ENCODE measurements at regions not wholly inside any gene's neighbourhood (a gene's known extent, or its start where the extent isn't known, plus 50 kb on each side); places are given as distances from the start of the nearest gene placed in this dataset.

DNA sequence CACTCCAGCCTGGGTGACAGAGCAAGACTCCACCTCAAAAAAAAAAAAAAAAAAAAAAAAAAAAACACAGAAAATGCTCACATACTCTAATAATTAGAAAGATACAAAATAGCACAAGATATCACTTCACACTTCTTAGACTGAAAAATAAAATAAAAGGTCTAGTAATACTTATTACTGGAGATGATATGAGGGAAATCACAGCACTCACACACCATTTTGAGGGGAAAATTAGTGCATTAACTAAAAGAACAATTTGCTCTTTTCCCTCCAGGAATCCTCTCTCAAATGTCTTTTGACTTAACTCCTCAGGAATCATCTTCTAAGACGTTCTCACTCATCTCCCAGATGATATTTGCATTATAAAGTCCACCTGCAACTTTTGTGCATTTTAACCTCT, 697.9 kb upstream of the SOX9 start:
- H3K27ac ChIP-seq (replicated peaks), result no peak overlapping the region
- no peak overlapping the region for H3K4me3 ChIP-seq (replicated peaks; ENCODE audit: insufficient read depth, low read length)
- no peak for DNase-seq (ENCODE audit: low read depth in 1 of 2, low spot score in 1 of 2)
- no peaks in the 10 kb centered on the region for H3K27me3 ChIP-seq (ENCODE audit: insufficient read depth, poor library complexity, severe bottlenecking)
- TF ChIP-seq, protein P1, sequence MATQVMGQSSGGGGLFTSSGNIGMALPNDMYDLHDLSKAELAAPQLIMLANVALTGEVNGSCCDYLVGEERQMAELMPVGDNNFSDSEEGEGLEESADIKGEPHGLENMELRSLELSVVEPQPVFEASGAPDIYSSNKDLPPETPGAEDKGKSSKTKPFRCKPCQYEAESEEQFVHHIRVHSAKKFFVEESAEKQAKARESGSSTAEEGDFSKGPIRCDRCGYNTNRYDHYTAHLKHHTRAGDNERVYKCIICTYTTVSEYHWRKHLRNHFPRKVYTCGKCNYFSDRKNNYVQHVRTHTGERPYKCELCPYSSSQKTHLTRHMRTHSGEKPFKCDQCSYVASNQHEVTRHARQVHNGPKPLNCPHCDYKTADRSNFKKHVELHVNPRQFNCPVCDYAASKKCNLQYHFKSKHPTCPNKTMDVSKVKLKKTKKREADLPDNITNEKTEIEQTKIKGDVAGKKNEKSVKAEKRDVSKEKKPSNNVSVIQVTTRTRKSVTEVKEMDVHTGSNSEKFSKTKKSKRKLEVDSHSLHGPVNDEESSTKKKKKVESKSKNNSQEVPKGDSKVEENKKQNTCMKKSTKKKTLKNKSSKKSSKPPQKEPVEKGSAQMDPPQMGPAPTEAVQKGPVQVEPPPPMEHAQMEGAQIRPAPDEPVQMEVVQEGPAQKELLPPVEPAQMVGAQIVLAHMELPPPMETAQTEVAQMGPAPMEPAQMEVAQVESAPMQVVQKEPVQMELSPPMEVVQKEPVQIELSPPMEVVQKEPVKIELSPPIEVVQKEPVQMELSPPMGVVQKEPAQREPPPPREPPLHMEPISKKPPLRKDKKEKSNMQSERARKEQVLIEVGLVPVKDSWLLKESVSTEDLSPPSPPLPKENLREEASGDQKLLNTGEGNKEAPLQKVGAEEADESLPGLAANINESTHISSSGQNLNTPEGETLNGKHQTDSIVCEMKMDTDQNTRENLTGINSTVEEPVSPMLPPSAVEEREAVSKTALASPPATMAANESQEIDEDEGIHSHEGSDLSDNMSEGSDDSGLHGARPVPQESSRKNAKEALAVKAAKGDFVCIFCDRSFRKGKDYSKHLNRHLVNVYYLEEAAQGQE (IDR thresholded peaks at IDR 0.05; ENCODE audit: insufficient replicate concordance, low read depth), result no peak

DNA sequence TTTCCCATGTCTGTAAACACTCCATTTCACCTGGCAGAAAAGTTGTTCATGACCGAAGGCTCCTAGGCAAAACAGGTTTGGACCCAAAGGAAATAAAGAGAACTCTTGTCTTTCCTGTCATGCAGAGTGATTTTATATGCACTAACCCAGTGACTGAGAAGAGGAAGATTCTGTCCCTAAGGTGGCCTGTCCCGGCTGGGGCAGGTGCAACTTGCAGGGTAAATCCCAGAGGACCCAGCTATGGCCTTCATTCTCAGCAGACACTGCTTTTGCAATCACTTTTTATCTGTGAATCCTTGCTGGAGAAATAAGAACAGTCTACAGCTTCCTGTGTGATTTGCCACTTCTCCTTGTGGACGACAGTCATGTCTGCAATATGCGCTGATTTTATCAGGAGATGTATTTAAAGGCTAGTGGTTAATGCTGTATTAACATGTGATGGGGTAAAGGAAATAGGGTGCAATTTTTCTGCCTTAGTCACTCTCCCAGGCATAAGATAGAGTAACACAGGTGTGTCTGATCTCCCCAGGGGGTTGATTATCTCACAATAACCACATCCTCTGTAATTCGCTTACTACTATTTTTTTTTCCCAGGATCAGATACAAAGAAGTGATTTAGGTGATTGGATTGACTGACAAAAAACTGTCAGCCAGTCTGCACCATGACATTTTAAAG, 696.8 kb upstream of the SOX9 start:
- Histone ChIP-seq H3K27ac (replicated peaks) (no peak overlapping the region), H3K27me3 (ENCODE audit: insufficient read depth, poor library complexity, severe bottlenecking) (no peaks in the 10 kb centered on the region), H3K4me3 (replicated peaks; ENCODE audit: insufficient read depth, low read length) (no peak overlapping the region)
- DNase-seq (ENCODE audit: low read depth in 1 of 2, low spot score in 1 of 2), result no peak
- TF ChIP-seq, protein P2, sequence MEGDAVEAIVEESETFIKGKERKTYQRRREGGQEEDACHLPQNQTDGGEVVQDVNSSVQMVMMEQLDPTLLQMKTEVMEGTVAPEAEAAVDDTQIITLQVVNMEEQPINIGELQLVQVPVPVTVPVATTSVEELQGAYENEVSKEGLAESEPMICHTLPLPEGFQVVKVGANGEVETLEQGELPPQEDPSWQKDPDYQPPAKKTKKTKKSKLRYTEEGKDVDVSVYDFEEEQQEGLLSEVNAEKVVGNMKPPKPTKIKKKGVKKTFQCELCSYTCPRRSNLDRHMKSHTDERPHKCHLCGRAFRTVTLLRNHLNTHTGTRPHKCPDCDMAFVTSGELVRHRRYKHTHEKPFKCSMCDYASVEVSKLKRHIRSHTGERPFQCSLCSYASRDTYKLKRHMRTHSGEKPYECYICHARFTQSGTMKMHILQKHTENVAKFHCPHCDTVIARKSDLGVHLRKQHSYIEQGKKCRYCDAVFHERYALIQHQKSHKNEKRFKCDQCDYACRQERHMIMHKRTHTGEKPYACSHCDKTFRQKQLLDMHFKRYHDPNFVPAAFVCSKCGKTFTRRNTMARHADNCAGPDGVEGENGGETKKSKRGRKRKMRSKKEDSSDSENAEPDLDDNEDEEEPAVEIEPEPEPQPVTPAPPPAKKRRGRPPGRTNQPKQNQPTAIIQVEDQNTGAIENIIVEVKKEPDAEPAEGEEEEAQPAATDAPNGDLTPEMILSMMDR (IDR thresholded peaks at IDR 0.05; ENCODE audit: insufficient read depth, low read length), result no peak
- TF ChIP-seq, protein P1 (IDR thresholded peaks at IDR 0.05; ENCODE audit: insufficient replicate concordance, low read depth), result no peak
- TF ChIP-seq POLR2AphosphoS5 (IDR thresholded peaks at IDR 0.05; ENCODE audit: low read depth), result no peak
- TF ChIP-seq GABPA (IDR thresholded peaks at IDR 0.05; ENCODE audit: low read depth), result no peak
- no peak for TF ChIP-seq SPI1 (IDR thresholded peaks at IDR 0.05; ENCODE audit: borderline replicate concordance, low read depth)

DNA sequence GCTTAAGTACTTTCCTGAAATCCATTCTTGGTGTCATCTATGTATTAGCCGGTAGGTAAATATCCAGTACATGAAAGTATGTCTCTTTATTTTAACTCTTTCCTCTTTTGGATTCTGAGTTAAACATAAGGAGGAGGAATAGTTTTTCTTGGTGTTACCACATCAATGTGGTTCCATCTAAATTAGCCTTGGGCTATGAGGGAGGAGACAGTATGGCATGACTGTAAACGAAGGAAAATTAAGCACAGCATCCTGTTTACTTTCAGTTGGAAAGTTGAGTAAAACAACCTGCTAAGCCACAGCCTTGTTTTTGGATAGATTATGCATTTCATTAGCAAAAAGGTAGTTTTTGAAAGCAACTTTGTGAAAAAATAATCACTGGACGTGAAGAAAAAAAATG, 693.0 kb upstream of the SOX9 start:
- Histone ChIP-seq H3K27ac (replicated peaks) (no peak overlapping the region), H3K4me3 (replicated peaks; ENCODE audit: insufficient read depth, low read length) (no peak overlapping the region), H3K27me3 (ENCODE audit: insufficient read depth, poor library complexity, severe bottlenecking) (no peaks in the 10 kb centered on the region)
- DNase-seq (ENCODE audit: low read depth in 1 of 2, low spot score in 1 of 2), result no peak
- TF ChIP-seq POLR2AphosphoS5 (IDR thresholded peaks at IDR 0.05; ENCODE audit: low read depth), result no peak
- TF ChIP-seq SPI1 (IDR thresholded peaks at IDR 0.05; ENCODE audit: borderline replicate concordance, low read depth), result no peak
- TF ChIP-seq GABPA (IDR thresholded peaks at IDR 0.05; ENCODE audit: low read depth), result no peak
- TF ChIP-seq, protein P1 (IDR thresholded peaks at IDR 0.05; ENCODE audit: insufficient replicate concordance, low read depth), result no peak
- TF ChIP-seq, protein P2 (IDR thresholded peaks at IDR 0.05; ENCODE audit: insufficient read depth, low read length), result no peak

Measured in HL-60 (cell line).